ENCODE measurements at regions not wholly inside any gene's neighbourhood (a gene's known extent, or its start where the extent isn't known, plus 50 kb on each side); places are given as distances from the start of the nearest gene placed in this dataset.

DNA sequence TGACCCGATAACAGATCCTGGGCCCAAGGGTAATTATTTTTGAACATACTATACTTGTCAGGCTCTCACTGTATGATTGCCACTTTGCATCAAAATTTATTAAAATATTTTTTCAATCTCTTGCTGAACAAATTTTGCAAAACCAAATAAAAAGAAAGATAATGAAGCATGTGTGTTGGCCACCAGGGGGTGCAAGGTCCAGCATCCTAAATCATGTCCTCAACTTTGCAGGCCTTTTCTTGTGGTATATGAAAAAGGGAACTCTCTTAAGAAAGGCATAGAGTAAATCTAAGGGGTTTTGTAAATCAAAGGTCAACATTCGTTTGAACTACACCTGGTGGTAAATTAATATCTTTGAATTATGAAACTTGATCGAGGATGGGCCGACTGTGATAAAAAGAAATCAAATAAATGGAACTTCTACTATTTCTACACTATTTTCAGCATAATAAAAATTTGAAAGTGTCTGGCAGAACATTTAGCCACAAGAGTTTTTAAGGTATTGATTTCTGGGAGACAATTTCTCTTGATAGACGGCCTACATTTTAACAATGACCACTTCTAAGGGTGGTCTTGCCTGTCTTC is 676.5 kb downstream of the DMRTA1 start:
- DNase-seq (ENCODE audit: low read depth in 3 of 3, low spot score in 2 of 3): peak; percentile 6 to 18 (median 13)

DNA sequence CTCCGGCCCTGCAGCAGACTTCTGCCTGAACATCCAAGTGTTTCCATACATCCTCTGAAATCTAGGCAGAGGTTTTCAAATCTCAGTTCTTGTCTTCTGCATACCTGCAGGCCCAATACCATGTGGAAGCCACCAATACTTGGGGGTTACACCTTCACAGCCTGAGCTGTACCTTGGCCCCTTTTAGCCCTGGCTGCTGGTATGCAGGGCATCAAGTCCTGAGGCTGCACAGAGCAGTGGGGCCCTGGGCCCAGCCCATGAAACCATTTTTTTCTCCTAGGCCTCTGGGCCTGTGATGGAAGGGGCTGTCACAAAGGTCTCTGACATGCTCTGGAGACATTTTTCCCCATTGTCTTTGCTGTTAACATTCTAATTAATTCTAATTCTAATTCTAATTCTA is 680.6 kb downstream of the ELAVL2 start:
- DNase-seq (ENCODE audit: low read depth in 3 of 3, low spot score in 2 of 3): no peak

DNA sequence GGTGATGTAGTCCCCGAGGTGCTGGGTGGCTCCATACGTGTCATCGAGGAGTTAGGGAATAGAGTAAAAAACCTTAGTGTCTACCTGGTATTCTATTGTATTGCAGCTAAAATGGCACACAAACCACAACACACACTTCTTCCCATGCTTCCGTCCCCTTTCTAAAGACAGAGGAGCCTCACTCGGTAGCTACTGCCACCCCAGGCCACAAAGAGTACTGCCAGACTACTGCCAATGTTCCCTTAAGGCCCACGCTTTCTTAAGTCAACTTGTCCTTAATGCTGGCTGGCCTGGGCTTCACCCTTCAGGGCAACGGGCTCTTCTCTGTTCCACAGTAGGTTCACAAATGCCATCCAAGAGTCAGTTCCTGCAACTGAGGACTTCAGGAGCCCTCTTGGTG is 673.0 kb downstream of the ELAVL2 start:
- DNase-seq (ENCODE audit: low read depth in 3 of 3, low spot score in 2 of 3): no peak

DNA sequence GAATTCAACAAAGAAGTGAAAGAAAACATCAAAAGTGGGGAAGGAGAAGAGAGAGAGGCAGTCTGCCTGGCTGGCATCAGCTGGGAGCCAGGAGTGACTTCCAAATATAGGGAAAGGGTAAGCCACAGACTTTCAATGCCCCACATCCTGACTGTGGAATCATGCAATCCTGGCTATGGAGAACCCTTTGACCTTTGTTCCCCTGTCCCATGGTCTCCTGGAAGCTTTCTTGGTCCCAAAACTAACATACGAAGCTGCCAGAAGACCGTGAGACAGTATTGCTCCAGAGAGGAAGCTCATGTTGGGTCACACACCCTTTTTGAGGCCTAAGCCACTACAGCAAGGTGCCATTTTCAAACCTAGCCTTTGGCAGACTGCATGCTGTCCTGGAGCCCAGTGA is 665.5 kb downstream of the ELAVL2 start:
- DNase-seq (ENCODE audit: low read depth in 3 of 3, low spot score in 2 of 3): no peak

DNA sequence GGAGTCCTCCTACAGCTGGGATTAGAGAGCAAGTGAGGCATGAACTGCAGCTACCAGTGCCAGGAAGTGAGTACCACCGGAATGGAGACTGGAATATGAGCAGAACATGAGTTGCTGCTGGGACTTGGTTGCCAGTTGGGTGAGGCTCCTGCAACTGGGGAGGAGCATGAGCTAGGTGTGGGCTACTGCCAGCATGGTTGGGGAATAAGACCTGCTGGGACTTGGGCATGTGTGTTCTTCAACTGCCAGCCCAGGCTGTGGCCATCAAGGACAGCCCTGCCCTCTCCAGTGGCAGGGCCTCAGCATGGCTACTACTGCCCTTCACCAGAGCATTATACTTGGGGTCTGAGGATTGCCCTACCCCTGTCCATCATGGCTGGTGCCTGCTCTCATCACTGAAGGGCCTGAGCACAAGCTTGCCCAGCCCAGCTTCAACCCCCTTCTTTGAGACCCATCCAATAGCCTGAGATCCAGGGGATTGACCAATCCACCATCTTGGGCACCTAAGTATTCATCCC is 665.0 kb downstream of the ELAVL2 start:
- no peak for DNase-seq (ENCODE audit: low read depth in 3 of 3, low spot score in 2 of 3)

DNA sequence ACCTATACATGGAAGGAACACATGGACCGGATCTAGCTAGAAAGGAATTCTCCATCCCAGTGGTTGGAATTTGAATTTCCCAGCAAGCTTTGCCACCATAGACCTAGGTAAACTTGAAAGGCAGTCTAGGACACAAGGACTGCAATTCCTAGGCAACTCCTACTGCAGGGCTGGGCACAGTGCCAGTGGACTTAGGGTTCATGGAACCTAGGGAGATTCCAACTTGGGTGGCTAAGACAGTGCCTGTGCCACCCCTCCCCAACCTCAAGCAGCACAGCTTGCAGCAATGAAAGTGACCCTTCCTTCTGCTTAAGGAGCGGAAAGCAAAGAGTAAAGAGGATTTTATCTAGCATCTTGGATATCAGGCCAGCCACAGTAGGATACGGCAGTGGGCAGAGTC is 663.3 kb downstream of the ELAVL2 start:
- no peak for DNase-seq (ENCODE audit: low read depth in 3 of 3, low spot score in 2 of 3)

DNA sequence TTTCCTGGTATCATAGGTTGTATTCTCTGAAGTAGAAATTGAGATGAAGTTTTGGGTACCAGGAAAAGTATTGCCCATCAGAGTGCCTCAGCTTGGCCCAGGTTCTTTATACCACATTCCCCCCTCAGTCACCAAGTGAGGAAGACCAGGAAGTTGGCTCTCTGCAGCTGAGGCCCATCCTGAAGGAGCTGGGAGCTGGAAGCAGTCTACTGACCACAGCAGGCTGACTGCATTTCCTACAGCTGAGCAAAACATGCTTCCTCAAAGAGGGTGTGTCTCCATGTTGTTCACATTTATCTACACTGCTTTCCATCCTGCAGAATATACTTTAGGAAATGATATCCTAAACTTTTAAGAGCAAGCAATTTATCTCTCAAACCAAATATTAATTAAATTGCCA is 654.6 kb downstream of the ELAVL2 start:
- DNase-seq (ENCODE audit: low read depth in 3 of 3, low spot score in 2 of 3): no peak

DNA sequence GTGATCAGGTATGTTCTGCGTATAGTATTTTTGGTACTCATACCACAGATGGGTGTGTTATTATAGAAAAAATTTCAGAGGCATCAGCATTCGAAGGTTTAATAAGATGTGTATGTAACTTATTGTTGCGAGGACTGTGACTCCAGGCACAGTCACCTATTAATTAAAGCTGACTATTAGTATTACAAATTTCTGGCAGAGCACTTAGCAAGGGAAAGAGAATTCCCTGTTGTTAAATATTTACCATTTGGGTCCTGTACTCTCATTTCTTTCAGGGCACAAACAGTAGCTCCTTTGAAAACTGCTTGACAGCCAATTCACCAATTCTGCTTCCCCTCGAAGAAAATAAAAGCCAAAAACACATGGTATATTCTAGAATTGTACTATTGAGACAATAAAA is 653.8 kb downstream of the ELAVL2 start:
- DNase-seq (ENCODE audit: low read depth in 3 of 3, low spot score in 2 of 3): no peak

DNA sequence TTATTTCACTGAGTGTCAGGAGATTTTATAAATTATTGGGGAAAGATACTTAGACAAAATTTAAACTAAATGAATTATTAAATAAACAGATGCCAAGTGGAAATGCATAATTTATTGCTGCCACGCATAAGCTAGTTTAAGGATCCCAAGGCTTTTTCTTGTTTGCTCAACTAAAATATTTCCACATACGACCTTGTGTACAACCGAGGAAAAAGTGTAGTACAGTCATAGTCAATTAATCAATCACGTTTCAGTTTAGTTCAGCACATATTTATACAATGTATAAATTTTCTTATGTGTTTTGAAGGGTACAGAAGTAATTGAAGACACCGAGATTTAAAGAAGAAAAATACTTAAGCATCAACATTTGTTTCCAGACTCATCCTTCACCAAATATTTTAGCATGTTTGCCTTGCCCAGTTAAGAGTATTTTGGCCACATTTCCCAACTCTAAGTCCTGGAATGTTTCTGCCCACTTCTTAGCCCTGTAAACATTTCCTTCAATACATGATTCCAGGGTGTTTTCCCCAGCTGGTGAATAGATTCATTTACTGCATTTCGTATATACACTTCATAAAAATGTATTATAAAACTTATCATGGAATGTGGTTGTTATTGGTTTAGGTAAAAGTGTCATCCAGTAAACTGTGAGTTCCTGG is 652.9 kb downstream of the ELAVL2 start:
- no peak for DNase-seq (ENCODE audit: low read depth in 3 of 3, low spot score in 2 of 3)

DNA sequence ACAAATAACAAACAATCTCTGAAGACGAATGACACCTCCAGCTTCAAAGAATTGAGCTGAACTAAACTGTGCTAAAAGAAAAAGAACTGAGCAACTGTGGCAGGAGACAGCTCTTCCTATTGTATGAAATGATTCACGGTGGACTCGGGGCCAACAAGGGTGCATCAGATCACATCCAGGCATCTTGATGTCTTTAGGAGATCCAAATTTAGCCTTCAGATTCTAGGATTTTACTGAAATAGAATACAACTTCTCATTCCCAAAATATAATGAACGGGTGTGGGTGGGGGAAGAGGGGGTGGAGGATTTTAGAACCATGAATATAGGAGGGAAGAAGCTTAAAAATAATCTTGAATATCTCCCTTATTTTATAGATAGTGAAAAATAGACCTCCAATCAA is 631.8 kb downstream of the ELAVL2 start:
- no peak for DNase-seq (ENCODE audit: low read depth in 3 of 3, low spot score in 2 of 3)

DNA sequence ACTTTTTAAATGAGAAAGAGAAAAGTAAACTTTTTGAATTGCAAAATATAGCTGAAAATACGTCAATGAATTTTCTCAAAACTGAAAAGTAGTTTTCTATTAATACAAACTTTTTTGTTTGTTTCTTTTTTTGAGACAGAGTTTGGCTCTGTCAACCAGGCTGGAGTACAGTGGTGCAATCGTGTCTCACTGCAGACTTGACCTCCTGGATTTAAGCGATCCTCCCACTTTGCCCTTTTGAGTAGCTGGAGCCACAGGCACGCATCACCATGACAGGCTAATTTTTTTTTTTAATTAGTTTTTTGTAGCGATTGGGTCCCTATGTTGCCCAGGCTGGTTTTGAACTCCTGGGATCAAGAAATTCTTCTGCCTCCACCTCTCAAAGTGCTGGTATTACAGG is 610.4 kb downstream of the ELAVL2 start:
- no peak for DNase-seq (ENCODE audit: low read depth in 3 of 3, low spot score in 2 of 3)

DNA sequence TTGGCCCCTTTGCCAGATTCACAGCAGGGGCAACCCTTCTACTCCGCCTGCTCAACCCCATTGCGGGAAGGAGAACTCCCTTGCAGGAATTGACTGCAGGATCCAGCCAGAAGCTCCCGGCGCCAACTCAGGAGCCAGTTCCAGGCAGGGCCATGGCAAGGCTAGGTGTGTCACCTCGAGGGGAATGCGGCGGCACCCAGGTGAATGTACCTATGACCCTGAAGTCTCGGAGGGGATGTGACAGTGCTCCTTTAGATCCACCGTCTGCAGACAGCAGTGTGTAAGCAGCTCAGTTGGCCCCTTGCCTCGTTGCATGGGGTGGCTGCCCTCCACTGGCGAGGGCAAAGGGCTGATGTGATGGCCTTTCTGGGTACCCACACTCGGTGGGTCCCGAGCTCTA is 606.6 kb downstream of the ELAVL2 start:
- no peak for DNase-seq (ENCODE audit: low read depth in 3 of 3, low spot score in 2 of 3)

DNA sequence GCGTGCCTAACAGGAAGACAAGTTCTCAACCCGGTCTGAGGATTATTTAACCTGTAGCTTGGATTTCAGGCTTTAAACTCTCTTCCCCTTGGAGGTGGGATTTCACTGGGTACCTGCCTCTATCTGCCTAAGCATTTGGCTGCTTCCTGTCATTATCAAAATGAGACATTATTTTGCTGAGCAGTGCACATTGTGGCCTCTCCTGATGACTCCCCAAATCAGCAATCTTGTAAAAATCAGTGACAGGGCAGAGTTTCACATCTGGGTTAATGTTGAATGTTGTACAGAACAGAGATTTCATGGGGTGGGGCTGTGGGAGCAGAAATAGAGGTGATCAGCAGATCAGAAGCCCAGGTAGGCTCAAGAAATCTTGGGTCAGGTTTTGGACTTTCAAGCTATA is 605.9 kb downstream of the ELAVL2 start:
- DNase-seq (ENCODE audit: low read depth in 3 of 3, low spot score in 2 of 3): no peak

DNA sequence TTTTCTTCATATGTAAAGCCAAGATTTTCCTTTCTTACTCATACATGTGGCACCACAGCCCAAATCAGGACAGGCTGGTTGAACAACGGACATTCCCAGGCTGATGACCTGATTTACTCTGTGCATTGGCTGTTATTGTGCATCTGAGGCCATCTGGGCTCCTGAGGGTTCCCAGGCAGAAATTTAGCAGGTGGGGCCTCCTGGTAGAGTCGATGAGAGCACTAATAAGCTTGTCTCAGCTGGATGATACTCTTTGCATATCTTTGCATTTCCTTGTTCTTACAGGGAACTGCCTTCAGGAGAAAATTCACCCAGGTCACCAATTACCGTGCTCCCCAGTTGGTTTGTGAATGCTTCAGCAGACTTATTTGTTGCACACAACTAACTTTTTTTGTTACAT is 605.1 kb downstream of the ELAVL2 start:
- DNase-seq (ENCODE audit: low read depth in 3 of 3, low spot score in 2 of 3): no peak

DNA sequence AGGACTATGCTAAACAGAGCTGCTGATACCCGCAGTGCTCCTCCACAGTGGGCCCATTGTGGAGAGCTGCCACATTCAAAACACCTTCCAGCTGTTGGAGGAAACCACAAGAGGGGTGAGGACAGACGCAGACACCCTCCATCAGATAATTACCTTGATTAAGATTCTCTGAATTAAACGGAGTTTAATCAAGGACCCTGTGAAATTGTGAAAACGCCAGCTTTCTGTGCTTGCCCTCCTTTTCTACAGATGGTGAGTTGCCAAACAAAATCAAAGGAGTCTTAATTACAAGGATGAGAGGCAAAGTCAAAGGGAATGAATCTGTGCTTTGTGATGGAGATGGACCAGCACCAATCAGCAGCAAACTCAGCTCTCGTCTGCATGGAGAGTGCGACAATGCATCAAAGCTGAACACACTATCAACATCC is 596.1 kb downstream of the ELAVL2 start:
- no peak for DNase-seq (ENCODE audit: low read depth in 3 of 3, low spot score in 2 of 3)

DNA sequence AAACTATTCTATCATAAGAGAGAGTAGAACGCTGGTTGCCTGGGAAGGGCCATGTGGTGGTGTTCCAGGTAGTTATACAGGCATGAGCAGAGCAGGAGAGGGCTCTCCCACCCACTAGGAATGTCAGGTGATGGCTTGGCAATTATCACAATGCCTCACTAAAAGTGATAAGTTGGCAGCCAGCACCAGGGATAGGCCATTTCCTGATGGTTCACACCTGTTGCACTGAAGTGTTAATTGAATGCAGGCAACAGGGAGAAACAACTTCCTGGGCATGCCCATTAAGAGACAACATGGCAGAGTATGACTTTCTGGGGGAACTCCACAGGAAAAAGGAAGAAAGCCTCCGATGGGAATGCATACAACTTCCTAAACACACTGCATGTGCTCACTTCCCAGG is 593.2 kb downstream of the ELAVL2 start:
- DNase-seq (ENCODE audit: low read depth in 3 of 3, low spot score in 2 of 3): no peak

DNA sequence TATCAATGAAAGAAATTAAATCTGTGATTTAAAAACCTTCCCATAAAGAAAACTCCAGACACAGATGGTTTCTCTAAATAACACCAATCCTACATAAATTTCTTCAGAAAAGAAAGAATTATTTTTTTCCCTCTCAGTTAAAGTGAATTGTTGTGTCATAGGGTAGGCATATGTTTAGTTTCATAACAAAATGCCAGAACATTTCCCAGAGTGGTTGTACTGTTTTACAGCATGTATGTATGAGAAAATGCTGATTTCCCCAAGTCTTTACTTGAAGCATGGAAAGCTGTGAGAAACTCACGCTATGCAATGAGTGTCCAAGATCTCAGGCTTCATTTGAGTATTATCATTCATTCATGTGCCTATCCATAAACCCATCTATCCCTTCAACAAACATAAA is 582.5 kb downstream of the ELAVL2 start:
- DNase-seq (ENCODE audit: low read depth in 3 of 3, low spot score in 2 of 3): no peak

DNA sequence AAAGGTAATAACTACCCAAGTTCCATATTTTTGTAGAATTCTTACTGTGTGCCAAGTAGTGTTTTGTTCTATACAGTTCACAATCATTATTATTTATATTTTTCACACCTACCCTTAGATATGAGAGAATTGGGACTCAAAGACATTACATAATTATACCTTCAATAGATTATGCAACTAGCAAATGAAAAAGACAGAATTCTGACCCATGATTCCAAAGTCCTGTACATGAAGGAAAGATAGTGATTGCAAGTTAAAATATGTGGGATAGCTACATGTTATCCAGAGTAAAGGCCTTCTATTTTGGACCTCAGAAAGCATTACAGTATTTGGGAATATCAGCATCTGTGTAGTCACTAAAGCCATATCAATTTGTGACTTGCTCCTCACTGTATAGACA is 581.0 kb downstream of the ELAVL2 start:
- DNase-seq (ENCODE audit: low read depth in 3 of 3, low spot score in 2 of 3): no peak

DNA sequence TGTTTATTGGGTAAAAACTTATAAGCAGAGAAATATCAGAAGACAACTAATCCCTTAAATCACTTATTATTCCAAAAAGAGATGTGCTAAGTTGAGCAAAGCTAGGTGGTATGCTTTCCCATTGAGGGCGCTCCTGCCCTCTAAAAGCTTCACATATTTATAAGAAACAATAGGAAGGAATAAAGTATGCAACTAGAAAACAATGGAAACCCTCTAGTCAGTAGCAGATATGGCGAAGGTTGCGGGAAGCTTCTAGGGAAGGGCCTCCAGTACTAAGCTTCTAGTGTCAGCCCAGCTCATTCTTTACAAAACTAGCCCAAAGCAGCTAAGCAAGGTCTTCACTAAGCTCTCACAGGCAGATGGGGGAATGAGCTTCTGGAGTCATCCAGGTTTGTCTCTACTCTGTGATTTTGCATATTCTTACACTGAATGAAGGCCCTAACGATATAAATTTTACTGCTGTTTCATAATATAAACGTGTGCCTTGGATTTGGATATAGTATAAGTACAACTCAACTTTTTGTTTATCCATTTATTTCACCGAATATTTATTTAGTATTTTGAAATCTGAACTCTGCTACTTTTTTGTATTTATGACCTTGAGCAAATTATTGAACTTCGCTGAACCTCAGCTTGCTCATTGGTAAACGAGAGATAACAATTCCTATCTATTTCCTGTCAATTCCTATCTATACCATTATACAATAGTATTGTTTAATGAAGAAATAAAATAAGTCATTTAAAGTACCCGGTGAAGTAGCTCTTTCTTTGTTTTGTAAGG is 571.4 kb downstream of the ELAVL2 start:
- DNase-seq (ENCODE audit: low read depth in 3 of 3, low spot score in 2 of 3): no peak

DNA sequence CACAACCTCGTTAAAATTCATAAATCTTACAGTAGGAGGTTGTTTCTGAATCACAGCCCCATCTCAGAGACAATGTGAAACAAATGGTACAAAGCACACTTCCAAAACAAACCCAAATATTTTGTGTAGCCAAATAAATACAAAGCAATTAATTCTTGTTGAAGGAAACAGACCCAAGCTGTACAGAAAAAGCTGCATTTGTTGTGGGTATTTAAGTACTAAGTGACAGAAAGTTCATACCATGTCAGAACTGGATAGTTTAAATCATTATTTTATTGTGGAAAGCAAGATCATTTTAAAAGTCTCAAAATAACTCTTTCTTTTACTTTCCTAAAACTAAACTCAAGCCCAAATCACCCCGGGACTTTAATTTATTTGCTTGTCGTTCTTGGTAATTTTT is 570.7 kb downstream of the ELAVL2 start:
- DNase-seq (ENCODE audit: low read depth in 3 of 3, low spot score in 2 of 3): peak; percentile 20 to 34 (median 30)

DNA sequence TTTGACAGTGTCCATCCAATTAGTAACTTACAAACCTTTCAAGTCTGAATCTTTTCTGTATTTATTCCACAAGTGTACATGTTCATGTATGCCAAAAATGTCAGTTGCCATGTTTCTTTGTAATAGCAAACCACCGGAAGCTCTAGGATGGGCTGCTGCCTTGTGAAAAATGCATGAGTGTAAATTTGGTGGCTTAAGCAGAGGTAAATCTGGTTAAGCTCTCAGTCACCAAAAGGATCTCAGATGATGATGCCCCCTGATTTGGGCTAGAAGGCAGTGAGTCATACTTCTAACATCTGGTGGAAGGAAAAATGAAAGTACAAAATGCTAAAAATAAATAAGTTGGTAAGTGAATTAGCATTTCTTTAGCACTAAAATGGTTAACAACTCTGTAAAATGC is 567.5 kb downstream of the ELAVL2 start:
- no peak for DNase-seq (ENCODE audit: low read depth in 3 of 3, low spot score in 2 of 3)

DNA sequence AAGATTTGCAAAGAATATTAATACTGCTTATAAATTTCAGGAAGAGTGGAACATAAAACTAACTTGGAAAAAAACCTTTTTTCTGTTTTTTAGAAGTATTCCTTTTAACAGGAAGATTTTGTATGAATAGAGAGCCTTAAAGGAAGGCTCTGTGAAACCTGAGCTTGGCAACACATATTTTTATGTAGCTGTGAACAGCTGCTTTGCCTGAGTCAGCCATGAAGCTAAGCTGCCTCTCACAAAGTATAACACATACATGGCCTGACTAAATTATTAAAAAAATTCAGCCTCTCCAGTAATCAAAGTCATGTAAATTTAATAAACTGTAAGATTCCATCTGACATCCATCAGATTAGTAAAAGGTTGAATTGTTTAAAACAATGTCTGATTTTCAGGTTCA is 547.5 kb downstream of the ELAVL2 start:
- no peak for DNase-seq (ENCODE audit: low read depth in 3 of 3, low spot score in 2 of 3)

Data from right renal cortex interstitium (tissue), 3 donors.